ENCODE measurements at regions not wholly inside any gene's neighbourhood (a gene's known extent, or its start where the extent isn't known, plus 50 kb on each side); places are given as distances from the start of the nearest gene placed in this dataset.
A peak's percentile ranks its signal among the peaks of the same experiment; 100 is the strongest.
"Not testable (repeated sequence)": the region's sequence is repeated elsewhere in the genome, so short reads cannot be mapped to it uniquely, and the experiment has no call there.

DNA sequence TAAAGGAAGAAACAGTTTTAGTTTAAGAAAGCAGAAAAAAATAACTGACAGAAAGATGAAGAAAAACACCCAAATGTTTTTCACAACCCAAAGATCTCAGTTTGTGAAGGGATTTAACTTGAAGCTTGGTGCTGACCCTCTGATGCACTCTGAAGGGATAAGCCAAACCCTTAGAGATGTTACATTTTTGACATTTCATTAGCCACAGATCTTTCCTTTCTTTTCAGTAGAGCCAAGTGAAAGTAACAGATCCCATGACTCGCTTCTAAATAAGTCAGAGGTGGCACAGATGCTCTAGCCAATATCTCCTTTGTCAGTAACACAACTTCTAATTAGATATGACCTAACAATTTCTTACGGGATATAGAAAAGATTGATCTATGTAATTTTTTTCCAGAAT lies 394.5 kb upstream of the EDIL3 start:
- H3K4me3 ChIP-seq (ENCODE audit: low read depth, low read length): no peak overlapping the region
- no peaks in the 10 kb centered on the region for H3K27me3 ChIP-seq (ENCODE audit: insufficient read depth, low read depth, severe bottlenecking)
- H3K9me3 ChIP-seq (ENCODE audit: severe bottlenecking): no peaks in the 10 kb centered on the region
- H3K27ac ChIP-seq: no peak overlapping the region
- no peaks in the 10 kb centered on the region for H3K36me3 ChIP-seq
- DNase-seq: no peak
- TF ChIP-seq, protein P1, sequence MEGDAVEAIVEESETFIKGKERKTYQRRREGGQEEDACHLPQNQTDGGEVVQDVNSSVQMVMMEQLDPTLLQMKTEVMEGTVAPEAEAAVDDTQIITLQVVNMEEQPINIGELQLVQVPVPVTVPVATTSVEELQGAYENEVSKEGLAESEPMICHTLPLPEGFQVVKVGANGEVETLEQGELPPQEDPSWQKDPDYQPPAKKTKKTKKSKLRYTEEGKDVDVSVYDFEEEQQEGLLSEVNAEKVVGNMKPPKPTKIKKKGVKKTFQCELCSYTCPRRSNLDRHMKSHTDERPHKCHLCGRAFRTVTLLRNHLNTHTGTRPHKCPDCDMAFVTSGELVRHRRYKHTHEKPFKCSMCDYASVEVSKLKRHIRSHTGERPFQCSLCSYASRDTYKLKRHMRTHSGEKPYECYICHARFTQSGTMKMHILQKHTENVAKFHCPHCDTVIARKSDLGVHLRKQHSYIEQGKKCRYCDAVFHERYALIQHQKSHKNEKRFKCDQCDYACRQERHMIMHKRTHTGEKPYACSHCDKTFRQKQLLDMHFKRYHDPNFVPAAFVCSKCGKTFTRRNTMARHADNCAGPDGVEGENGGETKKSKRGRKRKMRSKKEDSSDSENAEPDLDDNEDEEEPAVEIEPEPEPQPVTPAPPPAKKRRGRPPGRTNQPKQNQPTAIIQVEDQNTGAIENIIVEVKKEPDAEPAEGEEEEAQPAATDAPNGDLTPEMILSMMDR (IDR thresholded peaks at IDR 0.05; ENCODE audit: low read depth, low read length): no peak

GRCh38 chr5:84764227-84764626 lies 379.5 kb upstream of the EDIL3 start:
- peak; percentile 7 for DNase-seq
- TF ChIP-seq, protein P1 (IDR thresholded peaks at IDR 0.05; ENCODE audit: low read depth, low read length): no peak
- Histone ChIP-seq H3K4me3 (ENCODE audit: low read depth, low read length) (no peak overlapping the region), H3K9me3 (ENCODE audit: severe bottlenecking) (no peaks in the 10 kb centered on the region), H3K27me3 (ENCODE audit: insufficient read depth, low read depth, severe bottlenecking) (no peaks in the 10 kb centered on the region), H3K36me3 (no peaks in the 10 kb centered on the region), H3K27ac (no peak overlapping the region)

GRCh38 chr5:84758008-84758407 lies 373.3 kb upstream of the EDIL3 start:
- H3K36me3 ChIP-seq: no peaks in the 10 kb centered on the region
- H3K27me3 ChIP-seq (ENCODE audit: insufficient read depth, low read depth, severe bottlenecking): no peaks in the 10 kb centered on the region
- no peak for DNase-seq
- no peak overlapping the region for H3K27ac ChIP-seq
- TF ChIP-seq, protein P1 (IDR thresholded peaks at IDR 0.05; ENCODE audit: low read depth, low read length): no peak
- no peak overlapping the region for H3K4me3 ChIP-seq (ENCODE audit: low read depth, low read length)
- H3K9me3 ChIP-seq (ENCODE audit: severe bottlenecking): no peaks in the 10 kb centered on the region

GRCh38 chr5:84752780-84753179 lies 368.1 kb upstream of the EDIL3 start:
- TF ChIP-seq, protein P1 (IDR thresholded peaks at IDR 0.05; ENCODE audit: low read depth, low read length): no peak
- H3K36me3 ChIP-seq: no peaks in the 10 kb centered on the region
- H3K27me3 ChIP-seq (ENCODE audit: insufficient read depth, low read depth, severe bottlenecking): no peaks in the 10 kb centered on the region
- no peak overlapping the region for H3K27ac ChIP-seq
- no peak for DNase-seq
- H3K9me3 ChIP-seq (ENCODE audit: severe bottlenecking): no peaks in the 10 kb centered on the region
- no peak overlapping the region for H3K4me3 ChIP-seq (ENCODE audit: low read depth, low read length)

- Histone ChIP-seq H3K27ac (no peak overlapping the region), H3K36me3 (no peaks in the 10 kb centered on the region), H3K9me3 (ENCODE audit: severe bottlenecking) (no peaks in the 10 kb centered on the region), H3K27me3 (ENCODE audit: insufficient read depth, low read depth, severe bottlenecking) (no peaks in the 10 kb centered on the region), H3K4me3 (ENCODE audit: low read depth, low read length) (no peak overlapping the region)
- DNase-seq: no peak
- TF ChIP-seq, protein P1 (IDR thresholded peaks at IDR 0.05; ENCODE audit: low read depth, low read length): no peak
Observed at GRCh38 chr5:84748313-84748712, 363.6 kb upstream of the EDIL3 start.

DNA sequence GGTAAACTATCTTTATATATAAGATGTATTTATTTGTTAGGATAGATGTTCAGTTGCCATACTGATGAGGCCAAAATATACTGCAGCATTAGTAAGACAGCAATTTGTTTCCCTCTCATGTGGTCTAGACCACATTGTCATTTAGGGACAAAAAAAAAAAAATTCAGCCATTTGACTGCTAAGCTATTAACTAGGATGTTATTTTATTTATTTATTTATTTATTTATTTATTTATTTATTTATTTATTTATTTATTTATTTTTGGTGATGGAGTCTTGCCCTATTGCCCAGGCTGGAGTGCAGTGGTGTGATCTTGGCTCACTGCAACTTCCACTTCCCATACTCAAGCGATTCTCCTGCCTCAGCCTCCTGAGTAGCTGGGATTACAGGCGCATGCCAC lies 361.6 kb upstream of the EDIL3 start:
- DNase-seq, H3K36me3 ChIP-seq: not testable (repeated sequence)

More for the DNA sequence above, 361.6 kb upstream of the EDIL3 start:
- H3K4me3 ChIP-seq (ENCODE audit: low read depth, low read length); H3K27ac ChIP-seq; H3K27me3 ChIP-seq (ENCODE audit: insufficient read depth, low read depth, severe bottlenecking); H3K9me3 ChIP-seq (ENCODE audit: severe bottlenecking): not testable (repeated sequence)
